ENCODE measurements at regions not wholly inside any gene's neighbourhood (a gene's known extent, or its start where the extent isn't known, plus 50 kb on each side); places are given as distances from the start of the nearest gene placed in this dataset.

DNA sequence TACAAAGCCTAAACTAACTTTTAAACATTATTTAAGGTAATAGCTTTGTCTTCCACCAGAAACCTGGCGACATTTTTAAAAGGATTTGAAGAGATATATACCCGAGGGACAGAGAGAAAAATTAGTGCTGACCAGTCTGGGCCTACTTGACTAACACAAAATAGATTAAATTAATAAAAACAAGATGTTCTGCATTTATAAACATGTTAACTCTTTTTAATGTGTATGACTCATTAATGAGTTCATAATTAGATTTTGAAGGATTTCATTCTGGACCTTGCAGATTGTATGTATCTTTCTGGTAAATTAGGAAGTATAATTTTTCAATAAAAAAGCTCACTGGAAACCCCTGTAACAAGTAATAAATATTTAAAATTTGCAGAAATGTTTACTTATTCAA, 459.1 kb upstream of the CDH9 start:
- Histone ChIP-seq H4K91ac (ENCODE audit: low read depth, low read length) (no peak overlapping the region), H3K4ac (ENCODE audit: low read depth, low read length) (no peak overlapping the region), H3K9ac (ENCODE audit: low read length) (no peak overlapping the region), H3K79me2 (ENCODE audit: control insufficient read depth, insufficient read depth, low read length, poor library complexity) (no peaks in the 10 kb centered on the region), H2BK5ac (ENCODE audit: low read depth, low read length, poor library complexity) (no peak overlapping the region), H3K14ac (ENCODE audit: low read length) (no peak overlapping the region), H3K4me1 (ENCODE audit: control insufficient read depth in 1 of 2, insufficient read depth in 2 of 2, low read length in 2 of 2) (no peaks in the 10 kb centered on the region), H2AK5ac (ENCODE audit: low read length) (no peak overlapping the region), H4K8ac (ENCODE audit: low read depth, low read length) (no peak overlapping the region), H3K27me3 (ENCODE audit: insufficient read depth, low read length) (no peaks in the 10 kb centered on the region), H3K23ac (ENCODE audit: low read length) (no peak overlapping the region), H3K9me3 (ENCODE audit: insufficient read depth, low read depth, low read length) (no peaks in the 10 kb centered on the region), H2BK120ac (ENCODE audit: insufficient read depth, low read length, poor library complexity) (no peak overlapping the region), H3K4me2 (ENCODE audit: low read length) (no peak overlapping the region), H3K27ac (ENCODE audit: low read depth, low read length) (no peak overlapping the region), H3K18ac (ENCODE audit: low read length) (no peak overlapping the region), H4K12ac (ENCODE audit: low read depth, low read length) (no peak overlapping the region), H3K79me1 (ENCODE audit: low read length) (no peaks in the 10 kb centered on the region), H2AFZ (ENCODE audit: insufficient read depth, low read length, poor library complexity) (no peak overlapping the region), H3K4me3 (ENCODE audit: low read depth, low read length) (no peak overlapping the region), H2BK12ac (ENCODE audit: low read length) (no peak overlapping the region), H3K36me3 (ENCODE audit: control insufficient read depth in 1 of 2, insufficient read depth in 2 of 2, low read length in 2 of 2) (no peaks in the 10 kb centered on the region)
- WGBS (ENCODE audit: extremely low coverage, insufficient coverage, insufficient read length), result no CpG with 5 or more reads among the region's 2 CpGs
- DNase-seq, result no peak

DNA sequence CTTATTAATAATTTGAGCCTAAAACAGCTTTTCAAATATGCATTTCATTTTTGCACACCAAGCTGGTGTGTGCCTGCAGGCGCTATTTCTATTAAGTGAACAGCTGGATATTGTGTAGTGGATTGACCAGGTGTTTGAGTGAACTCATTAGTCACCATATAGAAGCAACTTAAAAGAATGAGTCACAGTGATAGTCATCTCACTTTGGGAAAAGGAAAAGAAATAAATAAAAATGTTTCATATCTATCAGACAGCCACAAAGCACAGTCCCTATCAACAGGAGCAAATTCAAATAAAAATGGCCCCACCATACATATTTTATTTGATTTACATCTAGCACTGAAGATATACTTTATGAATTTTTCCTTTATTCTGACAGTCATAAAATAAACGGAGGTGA, 456.5 kb upstream of the CDH9 start:
- Histone ChIP-seq H3K9me3 (ENCODE audit: insufficient read depth, low read depth, low read length) (no peaks in the 10 kb centered on the region), H2AK5ac (ENCODE audit: low read length) (no peak overlapping the region), H3K23ac (ENCODE audit: low read length) (no peak overlapping the region), H3K9ac (ENCODE audit: low read length) (no peak overlapping the region), H2AFZ (ENCODE audit: insufficient read depth, low read length, poor library complexity) (no peak overlapping the region), H3K4ac (ENCODE audit: low read depth, low read length) (no peak overlapping the region), H3K18ac (ENCODE audit: low read length) (no peak overlapping the region), H3K27ac (ENCODE audit: low read depth, low read length) (no peak overlapping the region), H3K14ac (ENCODE audit: low read length) (no peak overlapping the region), H3K4me2 (ENCODE audit: low read length) (no peak overlapping the region), H3K27me3 (ENCODE audit: insufficient read depth, low read length) (no peaks in the 10 kb centered on the region), H4K8ac (ENCODE audit: low read depth, low read length) (no peak overlapping the region), H4K12ac (ENCODE audit: low read depth, low read length) (no peak overlapping the region), H3K36me3 (ENCODE audit: control insufficient read depth in 1 of 2, insufficient read depth in 2 of 2, low read length in 2 of 2) (no peaks in the 10 kb centered on the region), H2BK120ac (ENCODE audit: insufficient read depth, low read length, poor library complexity) (no peak overlapping the region), H3K4me1 (ENCODE audit: control insufficient read depth in 1 of 2, insufficient read depth in 2 of 2, low read length in 2 of 2) (no peaks in the 10 kb centered on the region), H3K79me1 (ENCODE audit: low read length) (no peaks in the 10 kb centered on the region), H2BK12ac (ENCODE audit: low read length) (no peak overlapping the region), H3K4me3 (ENCODE audit: low read depth, low read length) (no peak overlapping the region), H3K79me2 (ENCODE audit: control insufficient read depth, insufficient read depth, low read length, poor library complexity) (no peaks in the 10 kb centered on the region), H4K91ac (ENCODE audit: low read depth, low read length) (no peak overlapping the region), H2BK5ac (ENCODE audit: low read depth, low read length, poor library complexity) (no peak overlapping the region)
- peak in 1 of 2 donors; percentile 16 for DNase-seq
- no CpG with 5 or more reads among the region's 2 CpGs for WGBS (ENCODE audit: extremely low coverage, insufficient coverage, insufficient read length)

DNA sequence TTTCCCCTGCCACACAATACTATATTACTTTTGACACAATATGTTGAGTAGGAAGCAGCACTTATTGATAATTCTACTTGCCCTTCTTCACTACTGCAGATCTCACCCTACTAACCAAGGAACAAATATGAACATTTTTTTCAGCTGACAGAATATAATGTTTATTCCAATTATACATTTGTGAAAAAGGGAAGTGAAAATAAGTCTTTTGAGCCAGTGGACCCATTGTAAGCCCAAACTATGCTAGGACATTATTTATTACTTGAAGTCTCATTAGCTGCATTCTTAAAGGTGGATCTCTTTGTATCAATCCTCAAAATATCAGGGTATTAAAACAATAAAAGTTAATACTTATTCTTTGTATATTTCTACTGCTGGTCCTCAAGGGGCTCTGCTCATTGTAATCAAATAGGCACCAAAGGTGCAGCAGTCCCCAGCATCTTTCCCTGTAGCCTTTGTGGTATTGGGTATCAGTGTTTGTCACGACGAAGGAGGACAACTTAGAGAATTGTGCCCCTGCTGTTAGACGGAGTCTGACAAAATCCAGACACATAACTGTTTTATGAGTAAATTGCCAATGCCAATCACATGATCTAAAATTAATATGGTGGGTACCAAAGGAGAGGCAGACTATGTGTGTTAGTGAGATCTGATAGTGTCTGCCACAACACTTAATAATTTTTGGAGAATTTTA, 453.5 kb upstream of the CDH9 start:
- no peak overlapping the region for H3K4me3 ChIP-seq (ENCODE audit: low read depth, low read length)
- H3K4me1 ChIP-seq (ENCODE audit: control insufficient read depth in 1 of 2, insufficient read depth in 2 of 2, low read length in 2 of 2), result no peaks in the 10 kb centered on the region
- H3K9me3 ChIP-seq (ENCODE audit: insufficient read depth, low read depth, low read length), result no peaks in the 10 kb centered on the region
- no peak overlapping the region for H3K4me2 ChIP-seq (ENCODE audit: low read length)
- H2AK5ac ChIP-seq (ENCODE audit: low read length), result no peak overlapping the region
- no peak overlapping the region for H3K9ac ChIP-seq (ENCODE audit: low read length)
- H3K36me3 ChIP-seq (ENCODE audit: control insufficient read depth in 1 of 2, insufficient read depth in 2 of 2, low read length in 2 of 2), result no peaks in the 10 kb centered on the region
- no peak overlapping the region for H2AFZ ChIP-seq (ENCODE audit: insufficient read depth, low read length, poor library complexity)
- WGBS (ENCODE audit: extremely low coverage, insufficient coverage, insufficient read length), result no CpG with 5 or more reads among the region's 3 CpGs
- H3K79me1 ChIP-seq (ENCODE audit: low read length), result no peaks in the 10 kb centered on the region
- H3K23ac ChIP-seq (ENCODE audit: low read length), result no peak overlapping the region
- H3K14ac ChIP-seq (ENCODE audit: low read length), result no peak overlapping the region
- no peak overlapping the region for H3K27ac ChIP-seq (ENCODE audit: low read depth, low read length)
- H3K27me3 ChIP-seq (ENCODE audit: insufficient read depth, low read length), result no peaks in the 10 kb centered on the region
- H3K4ac ChIP-seq (ENCODE audit: low read depth, low read length), result no peak overlapping the region
- no peaks in the 10 kb centered on the region for H3K79me2 ChIP-seq (ENCODE audit: control insufficient read depth, insufficient read depth, low read length, poor library complexity)
- no peak overlapping the region for H2BK120ac ChIP-seq (ENCODE audit: insufficient read depth, low read length, poor library complexity)
- no peak overlapping the region for H2BK12ac ChIP-seq (ENCODE audit: low read length)
- no peak overlapping the region for H4K12ac ChIP-seq (ENCODE audit: low read depth, low read length)
- no peak overlapping the region for H3K18ac ChIP-seq (ENCODE audit: low read length)
- H4K8ac ChIP-seq (ENCODE audit: low read depth, low read length), result no peak overlapping the region
- no peak overlapping the region for H2BK5ac ChIP-seq (ENCODE audit: low read depth, low read length, poor library complexity)
- H4K91ac ChIP-seq (ENCODE audit: low read depth, low read length), result no peak overlapping the region
- DNase-seq, result no peak

DNA sequence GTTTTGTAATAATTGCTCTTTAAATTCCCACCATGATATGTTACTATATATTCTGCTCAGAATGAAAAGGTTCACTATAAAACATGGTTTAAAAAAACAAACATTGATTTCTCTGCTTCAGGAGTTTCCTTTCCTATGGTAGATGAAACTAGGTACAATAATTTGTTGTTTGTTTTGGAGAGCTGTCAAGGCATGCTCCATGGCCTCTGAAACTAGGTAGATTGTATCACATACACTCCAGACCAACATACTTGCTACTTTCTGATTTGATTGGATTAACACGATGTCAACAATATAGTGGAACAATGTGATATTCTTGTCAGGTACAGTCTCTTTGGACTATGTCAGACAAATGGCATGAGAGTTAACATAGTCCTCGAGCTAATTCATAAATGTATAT, 452.7 kb upstream of the CDH9 start:
- Histone ChIP-seq H4K12ac (ENCODE audit: low read depth, low read length) (no peak overlapping the region), H2AK5ac (ENCODE audit: low read length) (no peak overlapping the region)

More for the DNA sequence above, 452.7 kb upstream of the CDH9 start:
- Histone ChIP-seq H2BK120ac (ENCODE audit: insufficient read depth, low read length, poor library complexity) (no peak overlapping the region), H3K4me3 (ENCODE audit: low read depth, low read length) (no peak overlapping the region), H3K79me1 (ENCODE audit: low read length) (no peaks in the 10 kb centered on the region), H3K14ac (ENCODE audit: low read length) (no peak overlapping the region), H3K18ac (ENCODE audit: low read length) (no peak overlapping the region), H4K8ac (ENCODE audit: low read depth, low read length) (no peak overlapping the region), H3K4ac (ENCODE audit: low read depth, low read length) (no peak overlapping the region), H3K9me3 (ENCODE audit: insufficient read depth, low read depth, low read length) (no peaks in the 10 kb centered on the region), H3K4me2 (ENCODE audit: low read length) (no peak overlapping the region), H3K36me3 (ENCODE audit: control insufficient read depth in 1 of 2, insufficient read depth in 2 of 2, low read length in 2 of 2) (peaks cover 2% of the 10 kb centered on the region in 2 experiments), H3K4me1 (ENCODE audit: control insufficient read depth in 1 of 2, insufficient read depth in 2 of 2, low read length in 2 of 2) (no peaks in the 10 kb centered on the region), H3K27me3 (ENCODE audit: insufficient read depth, low read length) (no peaks in the 10 kb centered on the region), H4K91ac (ENCODE audit: low read depth, low read length) (no peak overlapping the region), H3K79me2 (ENCODE audit: control insufficient read depth, insufficient read depth, low read length, poor library complexity) (no peaks in the 10 kb centered on the region), H3K23ac (ENCODE audit: low read length) (no peak overlapping the region), H3K27ac (ENCODE audit: low read depth, low read length) (no peak overlapping the region), H3K9ac (ENCODE audit: low read length) (no peak overlapping the region), H2AFZ (ENCODE audit: insufficient read depth, low read length, poor library complexity) (no peak overlapping the region), H2BK5ac (ENCODE audit: low read depth, low read length, poor library complexity) (no peak overlapping the region), H2BK12ac (ENCODE audit: low read length) (no peak overlapping the region)
- DNase-seq, result no peak
- WGBS (ENCODE audit: extremely low coverage, insufficient coverage, insufficient read length), result no CpG with 5 or more reads among the region's 2 CpGs
